ENCODE measurements at regions not wholly inside any gene's neighbourhood (a gene's known extent, or its start where the extent isn't known, plus 50 kb on each side); places are given as distances from the start of the nearest gene placed in this dataset.

- Histone ChIP-seq H3K27ac (ENCODE audit: insufficient read depth, low read length, poor library complexity, severe bottlenecking) (no peak overlapping the region), H3K9me3 (ENCODE audit: control insufficient read depth in 2 of 2, low read length in 2 of 2) (no peaks in the 10 kb centered on the region), H3K4me1 (ENCODE audit: control insufficient read depth, insufficient read depth, low read length, poor library complexity, severe bottlenecking) (no peaks in the 10 kb centered on the region), H3K36me3 (ENCODE audit: control insufficient read depth, insufficient read depth, low read length) (no peaks in the 10 kb centered on the region), H3K4me3 (ENCODE audit: low read depth, low read length) (no peak overlapping the region), H3K27me3 (ENCODE audit: control insufficient read depth, insufficient read depth, low read length) (no peaks in the 10 kb centered on the region)
- ATAC-seq (ENCODE audit: low read depth in 2 of 2) = no peak
- DNase-seq = no peak
- Mint-ChIP-seq H3K36me3 (no peaks in the 10 kb centered on the region), H3K27me3 (peaks cover 4% of the 10 kb centered on the region), H3K9me3 (peaks cover 0 to 8% (median 5%) of the 10 kb centered on the region in 7 donors), H3K27ac (no peak overlapping the region), H3K4me1 (no peaks in the 10 kb centered on the region), H3K4me3 (no peak overlapping the region)
Observed at GRCh38 chr12:60042835-60043234, 447.0 kb downstream of the SLC16A7 start.

DNA sequence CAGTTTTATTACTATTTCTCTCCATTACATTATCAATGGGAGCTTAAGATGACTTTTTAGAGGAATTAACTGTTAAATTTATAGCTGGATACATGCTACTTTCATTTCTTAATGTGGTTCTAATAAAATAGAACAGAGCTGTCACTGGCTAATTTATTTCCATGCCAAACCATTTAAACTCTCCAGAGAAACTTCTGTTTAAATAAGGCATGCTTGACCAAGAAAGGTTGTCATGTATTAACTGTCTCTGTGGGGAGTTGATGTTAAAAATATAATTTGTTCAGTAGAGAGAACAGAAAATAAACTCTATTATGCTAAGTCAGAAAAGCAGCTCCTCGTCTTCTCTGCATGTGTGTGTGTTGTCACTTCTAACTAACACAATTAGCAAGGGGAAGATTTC, 447.4 kb downstream of the SLC16A7 start:
- Mint-ChIP-seq H3K4me1 (no peaks in the 10 kb centered on the region), H3K36me3 (no peaks in the 10 kb centered on the region), H3K4me3 (no peak overlapping the region), H3K27ac (no peak overlapping the region), H3K9me3 (peaks cover 0 to 8% (median 4%) of the 10 kb centered on the region in 7 donors), H3K27me3 (peaks cover under 1% of the 10 kb centered on the region)
- Histone ChIP-seq H3K4me3 (ENCODE audit: low read depth, low read length) (no peak overlapping the region), H3K27me3 (ENCODE audit: control insufficient read depth, insufficient read depth, low read length) (no peaks in the 10 kb centered on the region), H3K27ac (ENCODE audit: insufficient read depth, low read length, poor library complexity, severe bottlenecking) (no peak overlapping the region), H3K36me3 (ENCODE audit: control insufficient read depth, insufficient read depth, low read length) (no peaks in the 10 kb centered on the region), H3K4me1 (ENCODE audit: control insufficient read depth, insufficient read depth, low read length, poor library complexity, severe bottlenecking) (no peaks in the 10 kb centered on the region), H3K9me3 (ENCODE audit: control insufficient read depth in 2 of 2, low read length in 2 of 2) (no peaks in the 10 kb centered on the region)
- ATAC-seq (ENCODE audit: low read depth in 2 of 2) (no peak), DNase-seq (no peak)

DNA sequence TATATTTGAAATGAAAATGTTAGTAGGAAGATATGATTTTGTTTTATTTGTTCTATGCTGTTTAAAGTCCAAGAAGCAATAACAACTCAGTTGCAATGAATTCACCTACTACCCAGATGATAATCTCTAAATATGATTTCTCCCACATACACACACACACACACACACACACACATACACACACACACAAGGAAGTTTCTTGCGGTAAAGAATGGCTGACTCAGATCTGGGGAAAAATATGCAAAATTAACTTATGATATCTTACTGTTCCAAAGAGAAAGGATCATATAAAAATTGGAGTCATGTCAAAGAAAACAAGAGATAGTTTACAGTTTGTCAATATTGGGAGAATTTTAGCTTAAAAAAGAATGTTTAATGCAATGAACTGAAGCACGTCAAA, 456.7 kb downstream of the SLC16A7 start:
- H3K9me3 ChIP-seq (ENCODE audit: control insufficient read depth in 2 of 2, low read length in 2 of 2) = no peaks in the 10 kb centered on the region
- no peak overlapping the region for H3K27ac ChIP-seq (ENCODE audit: insufficient read depth, low read length, poor library complexity, severe bottlenecking)
- Mint-ChIP-seq H3K27ac (no peak overlapping the region), H3K36me3 (no peaks in the 10 kb centered on the region), H3K4me1 (no peaks in the 10 kb centered on the region), H3K9me3 (peaks cover 0 to 8% (median 3%) of the 10 kb centered on the region in 7 donors), H3K27me3 (no peaks in the 10 kb centered on the region), H3K4me3 (no peak overlapping the region)
- H3K36me3 ChIP-seq (ENCODE audit: control insufficient read depth, insufficient read depth, low read length) = no peaks in the 10 kb centered on the region
- H3K27me3 ChIP-seq (ENCODE audit: control insufficient read depth, insufficient read depth, low read length) = no peaks in the 10 kb centered on the region
- H3K4me3 ChIP-seq (ENCODE audit: low read depth, low read length) = no peak overlapping the region
- DNase-seq = no peak
- no peaks in the 10 kb centered on the region for H3K4me1 ChIP-seq (ENCODE audit: control insufficient read depth, insufficient read depth, low read length, poor library complexity, severe bottlenecking)
- ATAC-seq (ENCODE audit: low read depth in 2 of 2) = no peak

- H3K4me3 ChIP-seq (ENCODE audit: low read depth, low read length) = no peak overlapping the region
- no peak overlapping the region for H3K4me3 Mint-ChIP-seq
- H3K27me3 Mint-ChIP-seq = no peaks in the 10 kb centered on the region
- no peaks in the 10 kb centered on the region for H3K4me1 ChIP-seq (ENCODE audit: control insufficient read depth, insufficient read depth, low read length, poor library complexity, severe bottlenecking)
- H3K36me3 Mint-ChIP-seq = no peaks in the 10 kb centered on the region
- H3K27ac Mint-ChIP-seq = no peak overlapping the region
- DNase-seq (no peak), ATAC-seq (ENCODE audit: low read depth in 2 of 2) (no peak)
- H3K36me3 ChIP-seq (ENCODE audit: control insufficient read depth, insufficient read depth, low read length) = no peaks in the 10 kb centered on the region
- no peaks in the 10 kb centered on the region for H3K27me3 ChIP-seq (ENCODE audit: control insufficient read depth, insufficient read depth, low read length)
- no peaks in the 10 kb centered on the region for H3K9me3 ChIP-seq (ENCODE audit: control insufficient read depth in 2 of 2, low read length in 2 of 2)
- no peaks in the 10 kb centered on the region for H3K4me1 Mint-ChIP-seq
- H3K9me3 Mint-ChIP-seq = peaks cover 0 to 10% (median 4%) of the 10 kb centered on the region in 7 donors
- no peak overlapping the region for H3K27ac ChIP-seq (ENCODE audit: insufficient read depth, low read length, poor library complexity, severe bottlenecking)
Observed at GRCh38 chr12:60059180-60059579, 463.4 kb downstream of the SLC16A7 start.

GRCh38 chr12:60066655-60067054, 470.8 kb downstream of the SLC16A7 start:
- H3K36me3 ChIP-seq (ENCODE audit: control insufficient read depth, insufficient read depth, low read length) = no peaks in the 10 kb centered on the region
- Mint-ChIP-seq H3K27me3 (no peaks in the 10 kb centered on the region), H3K9me3 (peaks cover 0 to 7% (median 2%) of the 10 kb centered on the region in 7 donors), H3K27ac (no peak overlapping the region), H3K4me3 (no peak overlapping the region), H3K4me1 (no peaks in the 10 kb centered on the region), H3K36me3 (no peaks in the 10 kb centered on the region)
- ATAC-seq (ENCODE audit: low read depth in 2 of 2) (no peak), DNase-seq (no peak)
- H3K27ac ChIP-seq (ENCODE audit: insufficient read depth, low read length, poor library complexity, severe bottlenecking) = no peak overlapping the region
- H3K9me3 ChIP-seq (ENCODE audit: control insufficient read depth in 2 of 2, low read length in 2 of 2) = no peaks in the 10 kb centered on the region
- H3K27me3 ChIP-seq (ENCODE audit: control insufficient read depth, insufficient read depth, low read length) = no peaks in the 10 kb centered on the region
- H3K4me1 ChIP-seq (ENCODE audit: control insufficient read depth, insufficient read depth, low read length, poor library complexity, severe bottlenecking) = no peaks in the 10 kb centered on the region
- H3K4me3 ChIP-seq (ENCODE audit: low read depth, low read length) = no peak overlapping the region

- no peak overlapping the region for H3K27ac Mint-ChIP-seq
- no peak for ATAC-seq (ENCODE audit: low read depth in 2 of 2)
- H3K9me3 Mint-ChIP-seq = peaks cover 0 to 14% (median 2%) of the 10 kb centered on the region in 7 donors
Observed at GRCh38 chr12:60070552-60070951, 474.7 kb downstream of the SLC16A7 start.

DNA sequence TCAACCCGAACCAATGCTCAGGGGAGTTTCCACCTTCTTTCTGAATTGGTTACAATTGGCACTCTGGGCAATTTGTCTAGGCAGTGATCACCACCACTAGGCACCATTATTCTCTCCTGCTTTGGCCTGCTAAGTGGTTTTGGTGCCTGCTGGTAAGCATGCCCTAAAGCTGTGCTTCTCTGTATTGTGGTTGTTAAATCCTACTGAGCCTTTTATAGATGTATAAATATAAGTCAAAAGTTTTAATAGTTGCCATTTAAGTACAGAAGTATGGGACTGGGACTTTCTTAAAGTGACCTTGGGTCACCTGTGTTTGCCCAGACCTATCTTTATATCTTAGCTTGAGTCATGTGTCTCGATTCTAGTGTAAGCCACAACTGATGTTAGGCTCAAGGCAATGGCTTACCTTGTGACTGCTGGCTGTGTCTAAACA, 475.9 kb downstream of the SLC16A7 start:
- H3K27ac ChIP-seq (ENCODE audit: insufficient read depth, low read length, poor library complexity, severe bottlenecking) = no peak overlapping the region
- Mint-ChIP-seq H3K4me1 (no peaks in the 10 kb centered on the region), H3K4me3 (no peak overlapping the region), H3K9me3 (peaks cover 0 to 7% (median 2%) of the 10 kb centered on the region in 7 donors), H3K27ac (no peak overlapping the region), H3K36me3 (no peaks in the 10 kb centered on the region), H3K27me3 (no peaks in the 10 kb centered on the region)
- H3K9me3 ChIP-seq (ENCODE audit: control insufficient read depth in 2 of 2, low read length in 2 of 2) = no peaks in the 10 kb centered on the region
- ATAC-seq (ENCODE audit: low read depth in 2 of 2) (no peak), DNase-seq (no peak)
- H3K4me1 ChIP-seq (ENCODE audit: control insufficient read depth, insufficient read depth, low read length, poor library complexity, severe bottlenecking) = no peaks in the 10 kb centered on the region
- no peaks in the 10 kb centered on the region for H3K27me3 ChIP-seq (ENCODE audit: control insufficient read depth, insufficient read depth, low read length)
- H3K4me3 ChIP-seq (ENCODE audit: low read depth, low read length) = no peak overlapping the region
- H3K36me3 ChIP-seq (ENCODE audit: control insufficient read depth, insufficient read depth, low read length) = no peaks in the 10 kb centered on the region

More at GRCh38 chr12:60070552-60070951, 474.7 kb downstream of the SLC16A7 start:
- Histone ChIP-seq H3K27me3 (ENCODE audit: control insufficient read depth, insufficient read depth, low read length) (no peaks in the 10 kb centered on the region), H3K4me3 (ENCODE audit: low read depth, low read length) (no peak overlapping the region), H3K27ac (ENCODE audit: insufficient read depth, low read length, poor library complexity, severe bottlenecking) (no peak overlapping the region), H3K4me1 (ENCODE audit: control insufficient read depth, insufficient read depth, low read length, poor library complexity, severe bottlenecking) (no peaks in the 10 kb centered on the region), H3K36me3 (ENCODE audit: control insufficient read depth, insufficient read depth, low read length) (no peaks in the 10 kb centered on the region), H3K9me3 (ENCODE audit: control insufficient read depth in 2 of 2, low read length in 2 of 2) (no peaks in the 10 kb centered on the region)
- DNase-seq = no peak
- H3K36me3 Mint-ChIP-seq = no peaks in the 10 kb centered on the region
- H3K4me1 Mint-ChIP-seq = no peaks in the 10 kb centered on the region
- no peaks in the 10 kb centered on the region for H3K27me3 Mint-ChIP-seq
- H3K4me3 Mint-ChIP-seq = no peak overlapping the region

GRCh38 chr12:60072911-60073310, 477.1 kb downstream of the SLC16A7 start:
- Histone ChIP-seq H3K4me1 (ENCODE audit: control insufficient read depth, insufficient read depth, low read length, poor library complexity, severe bottlenecking) (no peaks in the 10 kb centered on the region), H3K9me3 (ENCODE audit: control insufficient read depth in 2 of 2, low read length in 2 of 2) (no peaks in the 10 kb centered on the region), H3K36me3 (ENCODE audit: control insufficient read depth, insufficient read depth, low read length) (no peaks in the 10 kb centered on the region), H3K4me3 (ENCODE audit: low read depth, low read length) (no peak overlapping the region), H3K27ac (ENCODE audit: insufficient read depth, low read length, poor library complexity, severe bottlenecking) (no peak overlapping the region), H3K27me3 (ENCODE audit: control insufficient read depth, insufficient read depth, low read length) (no peaks in the 10 kb centered on the region)
- Mint-ChIP-seq H3K4me3 (no peak overlapping the region), H3K27ac (no peak overlapping the region), H3K36me3 (no peaks in the 10 kb centered on the region), H3K27me3 (no peaks in the 10 kb centered on the region), H3K4me1 (no peaks in the 10 kb centered on the region), H3K9me3 (peaks cover 0 to 7% (median 3%) of the 10 kb centered on the region in 7 donors)
- ATAC-seq (ENCODE audit: low read depth in 2 of 2) = no peak
- DNase-seq = no peak
